ENCODE measurements at regions not wholly inside any gene's neighbourhood (a gene's known extent, or its start where the extent isn't known, plus 50 kb on each side); places are given as distances from the start of the nearest gene placed in this dataset.

DNA sequence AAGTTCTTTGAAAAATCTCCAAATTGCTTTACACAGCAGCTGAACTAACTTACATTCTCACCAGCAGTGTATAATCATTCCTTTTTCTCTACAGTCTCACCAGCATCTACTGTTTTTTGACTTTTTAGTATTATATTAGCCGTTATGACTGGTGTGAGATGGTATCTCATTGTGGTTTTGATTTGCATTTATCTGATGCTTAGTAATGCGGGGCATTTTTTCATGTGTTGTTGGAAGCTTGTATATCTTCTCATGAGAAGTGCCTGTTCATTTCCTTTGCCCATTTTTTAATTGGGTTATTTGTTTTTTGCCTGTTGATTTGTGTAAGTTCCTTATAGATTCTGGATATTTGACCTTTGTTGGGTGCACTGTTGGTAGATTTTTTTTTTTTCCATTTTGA, 931.7 kb downstream of the CENPC start (continued):
- TF ChIP-seq, protein P1, sequence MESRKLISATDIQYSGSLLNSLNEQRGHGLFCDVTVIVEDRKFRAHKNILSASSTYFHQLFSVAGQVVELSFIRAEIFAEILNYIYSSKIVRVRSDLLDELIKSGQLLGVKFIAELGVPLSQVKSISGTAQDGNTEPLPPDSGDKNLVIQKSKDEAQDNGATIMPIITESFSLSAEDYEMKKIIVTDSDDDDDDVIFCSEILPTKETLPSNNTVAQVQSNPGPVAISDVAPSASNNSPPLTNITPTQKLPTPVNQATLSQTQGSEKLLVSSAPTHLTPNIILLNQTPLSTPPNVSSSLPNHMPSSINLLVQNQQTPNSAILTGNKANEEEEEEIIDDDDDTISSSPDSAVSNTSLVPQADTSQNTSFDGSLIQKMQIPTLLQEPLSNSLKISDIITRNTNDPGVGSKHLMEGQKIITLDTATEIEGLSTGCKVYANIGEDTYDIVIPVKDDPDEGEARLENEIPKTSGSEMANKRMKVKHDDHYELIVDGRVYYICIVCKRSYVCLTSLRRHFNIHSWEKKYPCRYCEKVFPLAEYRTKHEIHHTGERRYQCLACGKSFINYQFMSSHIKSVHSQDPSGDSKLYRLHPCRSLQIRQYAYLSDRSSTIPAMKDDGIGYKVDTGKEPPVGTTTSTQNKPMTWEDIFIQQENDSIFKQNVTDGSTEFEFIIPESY (IDR thresholded peaks at IDR 0.05; ENCODE audit: borderline replicate concordance, low read depth): no peak
- TF ChIP-seq EP300 (IDR thresholded peaks at IDR 0.05; ENCODE audit: borderline replicate concordance in 1 of 2, low read depth in 1 of 2, low read length in 1 of 2): no peak
- no peak for TF ChIP-seq JUND (IDR thresholded peaks at IDR 0.05)

DNA sequence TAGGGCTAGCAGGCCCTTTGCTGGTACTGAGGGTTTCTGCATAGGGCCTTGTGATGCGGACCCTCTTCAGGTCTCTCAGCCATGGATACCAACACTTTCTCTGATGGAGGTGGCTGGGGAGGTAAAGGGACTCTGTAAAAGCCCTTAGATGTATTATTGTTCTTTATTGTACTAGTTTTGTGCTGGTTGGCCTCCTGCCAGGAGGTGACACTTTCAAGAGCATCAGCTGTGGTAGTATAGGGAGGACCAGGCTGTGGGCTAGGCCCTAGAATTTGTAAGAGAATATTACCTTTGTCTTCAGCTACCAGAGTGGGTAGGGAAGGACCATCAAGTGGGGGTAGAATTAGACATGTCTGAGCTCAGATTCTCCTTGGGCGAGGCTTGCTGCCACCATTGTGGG, 936.3 kb downstream of the CENPC start:
- Histone ChIP-seq H3K4me2 (no peak overlapping the region), H3K4me3 (ENCODE audit: low read depth in 2 of 2, low read length in 1 of 2) (no peak overlapping the region), H3K27ac (ENCODE audit: low read depth in 2 of 2, low read length in 1 of 2) (no peak overlapping the region), H3K9ac (no peak overlapping the region), H3K36me3 (replicated peaks in 1 of 2; ENCODE audit: control insufficient read depth in 1 of 2, insufficient read depth in 2 of 2, low read length in 1 of 2) (no peaks in the 10 kb centered on the region), H4K20me1 (ENCODE audit: insufficient read depth) (no peaks in the 10 kb centered on the region), H3K9me2 (no peaks in the 10 kb centered on the region), H3F3A (replicated peaks; ENCODE audit: insufficient read depth) (no peaks in the 10 kb centered on the region), H2AFZ (ENCODE audit: low read depth) (no peak overlapping the region), H3K27me3 (ENCODE audit: insufficient read depth) (no peaks in the 10 kb centered on the region), H3K79me2 (ENCODE audit: insufficient read depth) (no peaks in the 10 kb centered on the region), H3K9me3 (no peaks in the 10 kb centered on the region), H3K4me1 (ENCODE audit: control insufficient read depth in 1 of 2, insufficient read depth in 2 of 2, low read depth in 1 of 2, low read length in 1 of 2) (no peaks in the 10 kb centered on the region)
- no peak for TF ChIP-seq GABPA (IDR thresholded peaks at IDR 0.05; ENCODE audit: low read depth)
- no peak for TF ChIP-seq MEF2A (IDR thresholded peaks at IDR 0.05; ENCODE audit: borderline replicate concordance, low read depth)
- TF ChIP-seq, protein P2, sequence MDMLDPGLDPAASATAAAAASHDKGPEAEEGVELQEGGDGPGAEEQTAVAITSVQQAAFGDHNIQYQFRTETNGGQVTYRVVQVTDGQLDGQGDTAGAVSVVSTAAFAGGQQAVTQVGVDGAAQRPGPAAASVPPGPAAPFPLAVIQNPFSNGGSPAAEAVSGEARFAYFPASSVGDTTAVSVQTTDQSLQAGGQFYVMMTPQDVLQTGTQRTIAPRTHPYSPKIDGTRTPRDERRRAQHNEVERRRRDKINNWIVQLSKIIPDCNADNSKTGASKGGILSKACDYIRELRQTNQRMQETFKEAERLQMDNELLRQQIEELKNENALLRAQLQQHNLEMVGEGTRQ (IDR thresholded peaks at IDR 0.05; ENCODE audit: borderline replicate concordance, low read depth, low read length): no peak
- TF ChIP-seq, protein P3, sequence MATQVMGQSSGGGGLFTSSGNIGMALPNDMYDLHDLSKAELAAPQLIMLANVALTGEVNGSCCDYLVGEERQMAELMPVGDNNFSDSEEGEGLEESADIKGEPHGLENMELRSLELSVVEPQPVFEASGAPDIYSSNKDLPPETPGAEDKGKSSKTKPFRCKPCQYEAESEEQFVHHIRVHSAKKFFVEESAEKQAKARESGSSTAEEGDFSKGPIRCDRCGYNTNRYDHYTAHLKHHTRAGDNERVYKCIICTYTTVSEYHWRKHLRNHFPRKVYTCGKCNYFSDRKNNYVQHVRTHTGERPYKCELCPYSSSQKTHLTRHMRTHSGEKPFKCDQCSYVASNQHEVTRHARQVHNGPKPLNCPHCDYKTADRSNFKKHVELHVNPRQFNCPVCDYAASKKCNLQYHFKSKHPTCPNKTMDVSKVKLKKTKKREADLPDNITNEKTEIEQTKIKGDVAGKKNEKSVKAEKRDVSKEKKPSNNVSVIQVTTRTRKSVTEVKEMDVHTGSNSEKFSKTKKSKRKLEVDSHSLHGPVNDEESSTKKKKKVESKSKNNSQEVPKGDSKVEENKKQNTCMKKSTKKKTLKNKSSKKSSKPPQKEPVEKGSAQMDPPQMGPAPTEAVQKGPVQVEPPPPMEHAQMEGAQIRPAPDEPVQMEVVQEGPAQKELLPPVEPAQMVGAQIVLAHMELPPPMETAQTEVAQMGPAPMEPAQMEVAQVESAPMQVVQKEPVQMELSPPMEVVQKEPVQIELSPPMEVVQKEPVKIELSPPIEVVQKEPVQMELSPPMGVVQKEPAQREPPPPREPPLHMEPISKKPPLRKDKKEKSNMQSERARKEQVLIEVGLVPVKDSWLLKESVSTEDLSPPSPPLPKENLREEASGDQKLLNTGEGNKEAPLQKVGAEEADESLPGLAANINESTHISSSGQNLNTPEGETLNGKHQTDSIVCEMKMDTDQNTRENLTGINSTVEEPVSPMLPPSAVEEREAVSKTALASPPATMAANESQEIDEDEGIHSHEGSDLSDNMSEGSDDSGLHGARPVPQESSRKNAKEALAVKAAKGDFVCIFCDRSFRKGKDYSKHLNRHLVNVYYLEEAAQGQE (IDR thresholded peaks at IDR 0.05; ENCODE audit: low read depth, low read length): no peak
- TF ChIP-seq, protein P4, sequence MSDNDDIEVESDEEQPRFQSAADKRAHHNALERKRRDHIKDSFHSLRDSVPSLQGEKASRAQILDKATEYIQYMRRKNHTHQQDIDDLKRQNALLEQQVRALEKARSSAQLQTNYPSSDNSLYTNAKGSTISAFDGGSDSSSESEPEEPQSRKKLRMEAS (IDR thresholded peaks at IDR 0.05; ENCODE audit: low read depth): no peak
- TF ChIP-seq TCF12 (IDR thresholded peaks at IDR 0.05): no peak
- TF ChIP-seq, protein P5, sequence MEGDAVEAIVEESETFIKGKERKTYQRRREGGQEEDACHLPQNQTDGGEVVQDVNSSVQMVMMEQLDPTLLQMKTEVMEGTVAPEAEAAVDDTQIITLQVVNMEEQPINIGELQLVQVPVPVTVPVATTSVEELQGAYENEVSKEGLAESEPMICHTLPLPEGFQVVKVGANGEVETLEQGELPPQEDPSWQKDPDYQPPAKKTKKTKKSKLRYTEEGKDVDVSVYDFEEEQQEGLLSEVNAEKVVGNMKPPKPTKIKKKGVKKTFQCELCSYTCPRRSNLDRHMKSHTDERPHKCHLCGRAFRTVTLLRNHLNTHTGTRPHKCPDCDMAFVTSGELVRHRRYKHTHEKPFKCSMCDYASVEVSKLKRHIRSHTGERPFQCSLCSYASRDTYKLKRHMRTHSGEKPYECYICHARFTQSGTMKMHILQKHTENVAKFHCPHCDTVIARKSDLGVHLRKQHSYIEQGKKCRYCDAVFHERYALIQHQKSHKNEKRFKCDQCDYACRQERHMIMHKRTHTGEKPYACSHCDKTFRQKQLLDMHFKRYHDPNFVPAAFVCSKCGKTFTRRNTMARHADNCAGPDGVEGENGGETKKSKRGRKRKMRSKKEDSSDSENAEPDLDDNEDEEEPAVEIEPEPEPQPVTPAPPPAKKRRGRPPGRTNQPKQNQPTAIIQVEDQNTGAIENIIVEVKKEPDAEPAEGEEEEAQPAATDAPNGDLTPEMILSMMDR (IDR thresholded peaks at IDR 0.05): no peak
- TF ChIP-seq CHD2 (IDR thresholded peaks at IDR 0.05; ENCODE audit: low read length, partially characterized antibody): no peak
- TF ChIP-seq MXI1 (IDR thresholded peaks at IDR 0.05; ENCODE audit: low read depth, low read length): no peak
- ChIA-PET POLR2A (no interaction called here), CTCF (no interaction called here)
- DNase-seq: no peak
- 34% methylated on average over 2 of the region's 2 CpGs for WGBS (ENCODE audit: low lambda C conversion rate)

Data from SK-N-SH (cell line).